ENCODE measurements at regions not wholly inside any gene's neighbourhood (a gene's known extent, or its start where the extent isn't known, plus 50 kb on each side); places are given as distances from the start of the nearest gene placed in this dataset.

- intact Hi-C loops (cut with micrococcal nuclease), result no loop called here
Observed at GRCh38 chr13:105991131-105991530, 544.3 kb downstream of the EFNB2 start.

- intact Hi-C loops (cut with micrococcal nuclease), result no loop called here
Observed at GRCh38 chr13:105990256-105990958, 545.1 kb downstream of the EFNB2 start.

DNA sequence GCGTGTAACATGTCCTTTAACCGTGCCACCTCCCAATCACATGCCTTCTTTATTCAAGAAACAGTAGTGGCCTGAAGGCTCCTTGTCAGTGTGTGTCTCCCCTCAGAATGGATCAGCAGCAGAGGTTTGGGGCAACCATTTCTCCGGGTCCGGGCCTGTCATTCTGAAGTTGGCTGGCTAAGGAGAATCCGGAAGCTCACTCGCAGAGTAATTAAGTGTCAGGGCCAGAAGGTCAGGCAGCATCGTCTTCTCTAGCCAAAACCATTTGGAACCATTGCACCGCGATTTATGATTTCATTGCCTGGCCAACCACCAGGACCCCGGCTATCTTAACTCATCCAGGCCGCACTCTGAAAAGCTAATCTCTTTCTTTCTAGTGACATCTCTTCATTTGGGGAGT, 550.8 kb downstream of the EFNB2 start:
- intact Hi-C loops (cut with micrococcal nuclease), result no loop called here

GRCh38 chr13:105984236-105984635, 551.2 kb downstream of the EFNB2 start:
- intact Hi-C loops (cut with micrococcal nuclease), result no loop called here

GRCh38 chr13:105982219-105982930, 553.1 kb downstream of the EFNB2 start:
- intact Hi-C loops (cut with micrococcal nuclease), result no loop called here

- intact Hi-C loops (cut with micrococcal nuclease), result no loop called here
Observed at GRCh38 chr13:105979131-105980011, 556.1 kb downstream of the EFNB2 start.

GRCh38 chr13:105974380-105974779, 561.1 kb downstream of the EFNB2 start:
- intact Hi-C loops (cut with micrococcal nuclease), result no loop called here

- intact Hi-C loops (cut with micrococcal nuclease), result no loop called here
Observed at GRCh38 chr13:105972811-105973590, 562.5 kb downstream of the EFNB2 start.

- intact Hi-C loops (cut with micrococcal nuclease), result no loop called here
Observed at GRCh38 chr13:105972306-105972721, 563.1 kb downstream of the EFNB2 start.

DNA sequence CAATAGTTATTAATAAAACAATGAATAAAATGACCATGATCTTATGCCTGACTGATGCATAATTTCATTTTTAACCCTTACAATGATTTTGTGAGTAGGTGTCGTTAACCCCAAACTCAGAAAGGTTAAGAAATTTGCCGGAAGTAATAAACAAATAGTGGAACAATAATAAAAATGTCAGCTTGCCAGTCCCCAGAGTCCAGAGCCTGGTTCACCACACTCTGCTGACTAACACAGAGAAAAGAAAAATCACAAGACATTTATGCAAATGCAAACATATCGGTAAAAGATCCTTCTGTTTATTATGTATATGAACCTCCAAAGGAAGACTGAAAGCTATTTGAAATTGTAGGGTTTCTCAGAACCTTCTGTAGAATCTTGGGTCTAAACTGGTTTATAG, 563.7 kb downstream of the EFNB2 start:
- intact Hi-C loops (cut with micrococcal nuclease), result no loop called here

GRCh38 chr13:105971312-105971711, 564.1 kb downstream of the EFNB2 start:
- intact Hi-C loops (cut with micrococcal nuclease), result no loop called here

DNA sequence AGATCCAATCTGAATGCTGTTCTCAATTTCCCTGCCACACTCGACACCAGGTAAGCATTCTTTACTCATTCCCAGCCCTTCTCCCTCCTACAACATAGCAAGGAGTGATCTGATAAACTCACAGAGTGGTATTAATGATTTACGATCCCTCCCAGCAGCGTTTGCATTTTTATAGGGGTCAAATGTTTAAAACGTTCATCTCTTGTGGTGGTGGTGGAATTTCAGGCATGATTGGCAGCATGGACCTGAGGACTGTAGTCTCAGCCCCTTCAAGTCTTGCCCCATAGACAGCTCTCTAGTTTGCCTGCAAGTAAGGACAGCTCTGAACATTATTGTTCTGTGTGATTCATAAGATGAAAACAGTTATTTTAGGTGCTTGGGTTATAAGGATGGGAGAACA, 565.7 kb downstream of the EFNB2 start:
- intact Hi-C loops (cut with micrococcal nuclease), result no loop called here

- intact Hi-C loops (cut with micrococcal nuclease), result no loop called here
Observed at GRCh38 chr13:105965910-105966309, 569.6 kb downstream of the EFNB2 start.

DNA sequence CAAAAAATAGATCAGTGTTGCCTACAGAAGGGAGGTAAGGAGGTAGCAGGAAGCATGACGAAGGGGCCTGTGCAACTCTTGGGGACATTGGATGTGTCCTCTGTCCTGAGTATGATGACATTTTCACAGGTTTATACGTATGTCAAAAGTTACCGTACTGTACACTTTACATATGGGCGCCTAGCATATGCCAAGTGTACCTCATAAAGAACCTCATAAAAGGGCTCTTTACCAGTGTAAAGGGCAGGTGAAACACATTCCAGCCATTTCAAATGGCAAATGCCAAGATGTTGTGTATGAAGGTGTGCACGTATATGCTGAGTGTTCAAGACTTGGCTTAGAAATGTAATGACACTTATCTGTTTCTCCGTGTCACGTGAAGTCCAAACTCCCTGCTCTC, 573.4 kb downstream of the EFNB2 start:
- intact Hi-C loops (cut with micrococcal nuclease), result no loop called here

DNA sequence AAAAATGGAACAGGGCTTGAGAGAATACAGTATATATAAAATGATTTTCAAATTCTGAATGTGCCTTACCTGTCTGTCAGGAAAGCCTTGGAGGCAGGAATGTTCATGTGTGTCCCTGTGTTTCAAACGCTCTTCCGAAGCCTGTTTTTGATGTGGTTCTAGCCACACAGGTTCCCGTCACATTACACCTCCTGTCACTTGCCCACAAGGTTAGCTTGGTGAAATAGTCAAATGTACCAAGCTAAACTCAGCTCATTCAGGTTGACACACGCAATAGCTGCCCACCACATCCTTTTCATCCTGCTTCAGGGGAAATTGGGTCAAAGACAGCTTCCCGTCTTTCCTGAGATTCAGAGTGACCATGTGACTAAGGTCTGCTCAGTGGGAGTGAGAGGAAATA, 574.0 kb downstream of the EFNB2 start:
- intact Hi-C loops (cut with micrococcal nuclease), result no loop called here

DNA sequence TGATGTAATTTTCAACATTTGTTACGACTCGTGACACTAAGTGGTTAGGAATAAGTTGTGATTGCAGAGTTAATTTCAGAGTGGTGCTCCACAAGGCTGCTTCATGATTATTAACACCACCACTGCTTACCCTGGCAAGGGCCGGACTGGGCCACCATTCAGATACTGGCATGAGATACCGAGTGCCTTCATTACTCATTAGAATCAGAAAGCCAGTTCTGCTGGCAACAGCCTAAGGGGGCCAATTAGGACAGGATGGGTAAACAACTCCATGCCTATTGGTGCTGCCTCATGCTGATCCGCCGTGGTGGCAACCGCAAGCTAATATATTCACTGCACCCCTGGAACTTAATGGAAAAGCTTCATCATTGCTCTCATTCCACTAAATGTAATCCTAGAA, 575.1 kb downstream of the EFNB2 start:
- intact Hi-C loops (cut with micrococcal nuclease), result no loop called here

DNA sequence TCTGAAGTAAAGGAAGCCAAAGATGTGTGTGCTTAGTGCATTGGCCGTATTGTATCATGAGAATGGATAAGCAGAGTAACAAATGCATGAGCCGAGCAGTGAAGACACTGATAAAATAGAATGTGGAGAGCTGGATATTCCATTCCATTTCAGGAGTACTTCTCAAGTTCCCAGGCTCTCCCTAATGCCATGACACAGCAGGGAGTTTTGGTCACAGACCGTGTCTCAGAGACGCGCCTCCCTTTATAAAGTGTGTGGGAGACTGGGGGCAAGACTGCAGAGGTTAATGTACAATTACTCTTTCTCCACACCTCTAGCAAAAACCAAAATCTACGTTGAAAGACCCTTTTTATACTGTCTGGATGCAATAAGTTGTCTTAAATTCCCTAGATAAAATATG, 575.6 kb downstream of the EFNB2 start:
- intact Hi-C loops (cut with micrococcal nuclease), result no loop called here

DNA sequence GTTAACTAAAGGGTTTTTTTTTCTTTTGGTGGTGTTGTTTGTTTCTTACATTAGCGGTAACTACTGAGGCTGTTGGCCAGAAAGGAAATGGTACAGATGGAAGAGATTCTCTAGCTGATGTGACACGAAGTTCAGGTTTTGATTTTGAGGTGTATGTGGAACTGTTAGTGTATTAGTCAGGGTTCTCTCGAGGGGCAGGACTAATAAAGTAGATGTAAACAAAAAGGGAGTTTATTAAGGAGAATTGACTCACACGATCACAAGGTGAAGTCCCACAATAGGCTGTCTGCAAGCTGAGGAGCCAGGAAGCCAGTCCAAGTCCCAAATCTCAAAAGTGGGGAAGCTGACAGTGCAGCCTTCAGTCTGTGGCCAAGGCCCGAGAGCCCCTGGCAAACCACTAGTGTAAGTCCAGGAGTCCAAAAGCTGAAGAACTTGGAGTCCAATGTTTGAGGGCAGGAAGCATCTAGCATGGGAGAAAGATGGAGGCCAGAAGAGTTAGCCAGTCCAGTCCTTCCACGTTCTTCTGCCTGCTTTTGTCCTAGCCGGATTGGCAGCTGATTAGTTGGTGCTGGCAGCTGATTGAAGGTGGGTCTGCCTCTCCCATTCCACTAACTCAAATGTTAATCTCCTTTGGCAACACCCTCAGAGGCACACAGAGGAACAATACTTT, 577.6 kb downstream of the EFNB2 start:
- intact Hi-C loops (cut with micrococcal nuclease), result no loop called here

GRCh38 chr13:105956921-105957320, 578.5 kb downstream of the EFNB2 start:
- intact Hi-C loops (cut with micrococcal nuclease), result no loop called here

DNA sequence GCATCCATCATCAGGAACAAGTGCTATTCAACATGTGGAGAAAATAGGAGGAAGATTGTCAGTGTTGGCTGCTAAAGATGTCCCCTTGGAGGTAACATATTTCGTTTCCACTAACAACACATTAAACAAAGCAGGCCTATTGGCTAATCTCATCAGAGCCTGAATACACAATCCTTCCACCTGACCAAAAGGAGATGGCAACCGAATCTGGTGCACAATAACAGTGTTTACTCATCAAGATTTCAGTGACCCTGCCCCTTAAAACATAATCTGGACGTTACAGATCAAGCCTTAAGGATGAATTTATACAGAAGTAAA, 582.5 kb downstream of the EFNB2 start:
- intact Hi-C loops (cut with micrococcal nuclease), result no loop called here

All from T-helper 1 cell treated with Interleukin-12 subunit alpha and Interleukin-12 subunit beta and Interleukin-4 antibody, amounts not matched to agents 30 ng/mL and 1 ng/mL, for 36 hours (primary cell).